Neuron (in vitro differentiated cells): ENCODE measurements at regions not wholly inside any gene's neighbourhood (a gene's known extent, or its start where the extent isn't known, plus 50 kb on each side); places are given as distances from the start of the nearest gene placed in this dataset.
"Not testable (repeated sequence)": the region's sequence is repeated elsewhere in the genome, so short reads cannot be mapped to it uniquely, and the experiment has no call there.

Experiments
- H2AFZ ChIP-seq: one replicate; pipeline ENCODE4 v1.6.1; 2013; ENCODE audit warnings: low read depth, mild to moderate bottlenecking, inconsistent platforms, low read length, moderate library complexity
- H3K27me3 ChIP-seq: one replicate; pipeline ENCODE4 v1.6.1; 2013; ENCODE audit warnings: low read length; ENCODE audit not compliant: insufficient read depth
- H3K36me3 ChIP-seq: one replicate; pipeline ENCODE4 v1.6.1; 2013; ENCODE audit warnings: low read length; ENCODE audit not compliant: insufficient read depth
- H3K4me1 ChIP-seq: one replicate; pipeline ENCODE4 v1.6.1; 2013; ENCODE audit warnings: low read length; ENCODE audit not compliant: insufficient read depth
- H3K4me3 ChIP-seq: 2 replicates; pipeline ENCODE4 v1.5.1; 2013; ENCODE audit warnings: mild to moderate bottlenecking, low read length, moderate library complexity
- H3K9me3 ChIP-seq: one replicate; pipeline ENCODE4 v1.6.1; 2013; ENCODE audit warnings: low read length

GRCh38 chr2:59249441-59250306 is 1008.5 kb upstream of the FANCL start:
- Histone ChIP-seq H3K27me3 (no peaks in the 10 kb centered on the region), H3K36me3 (no peaks in the 10 kb centered on the region), H3K4me3 (peak overlapping the region; percentile 5), H3K4me1 (peaks cover 16% of the 10 kb centered on the region), H2AFZ (peak overlapping the region; percentile 43), H3K9me3 (no peaks in the 10 kb centered on the region)

- Histone ChIP-seq H3K27me3 (no peaks in the 10 kb centered on the region), H3K4me1 (peaks cover 6% of the 10 kb centered on the region), H2AFZ (no peak overlapping the region), H3K9me3 (no peaks in the 10 kb centered on the region), H3K36me3 (no peaks in the 10 kb centered on the region), H3K4me3 (no peak overlapping the region)
These were observed 998.0 kb upstream of the FANCL start for GRCh38 chr2:59239146-59239545.

GRCh38 chr2:59237311-59237710 is 996.2 kb upstream of the FANCL start:
- Histone ChIP-seq H3K4me1 (peaks cover 6% of the 10 kb centered on the region), H3K4me3 (no peak overlapping the region), H3K9me3 (no peaks in the 10 kb centered on the region), H3K36me3 (no peaks in the 10 kb centered on the region), H3K27me3 (no peaks in the 10 kb centered on the region), H2AFZ (no peak overlapping the region)

GRCh38 chr2:59236723-59237122 is 995.6 kb upstream of the FANCL start:
- H3K9me3 ChIP-seq = no peaks in the 10 kb centered on the region
- no peak overlapping the region for H3K4me3 ChIP-seq
- no peak overlapping the region for H2AFZ ChIP-seq
- H3K4me1 ChIP-seq = peaks cover 6% of the 10 kb centered on the region
- no peaks in the 10 kb centered on the region for H3K27me3 ChIP-seq
- H3K36me3 ChIP-seq = no peaks in the 10 kb centered on the region

GRCh38 chr2:59233920-59234319 is 992.8 kb upstream of the FANCL start:
- Histone ChIP-seq H3K4me3 (no peak overlapping the region), H3K4me1 (peaks cover 6% of the 10 kb centered on the region), H3K9me3 (no peaks in the 10 kb centered on the region), H3K27me3 (no peaks in the 10 kb centered on the region), H2AFZ (no peak overlapping the region), H3K36me3 (no peaks in the 10 kb centered on the region)

- Histone ChIP-seq H3K9me3 (no peaks in the 10 kb centered on the region), H3K36me3 (no peaks in the 10 kb centered on the region), H3K4me1 (peaks cover 4% of the 10 kb centered on the region), H3K27me3 (no peaks in the 10 kb centered on the region), H3K4me3 (no peak overlapping the region), H2AFZ (no peak overlapping the region)
These were observed 992.3 kb upstream of the FANCL start for GRCh38 chr2:59233448-59233847.

GRCh38 chr2:59232394-59233165 is 991.5 kb upstream of the FANCL start:
- Histone ChIP-seq H2AFZ (no peak overlapping the region), H3K27me3 (no peaks in the 10 kb centered on the region), H3K36me3 (no peaks in the 10 kb centered on the region), H3K9me3 (no peaks in the 10 kb centered on the region), H3K4me1 (no peaks in the 10 kb centered on the region), H3K4me3 (no peak overlapping the region)

- H3K36me3 ChIP-seq, H3K4me3 ChIP-seq, H3K9me3 ChIP-seq, H2AFZ ChIP-seq, H3K4me1 ChIP-seq, H3K27me3 ChIP-seq: not testable (repeated sequence)
These were observed 985.2 kb upstream of the FANCL start for GRCh38 chr2:59226362-59226761.

- H2AFZ ChIP-seq = no peak overlapping the region
- H3K4me1 ChIP-seq = no peaks in the 10 kb centered on the region
- H3K4me3 ChIP-seq = no peak overlapping the region
- H3K9me3 ChIP-seq = no peaks in the 10 kb centered on the region
- no peaks in the 10 kb centered on the region for H3K27me3 ChIP-seq
- no peaks in the 10 kb centered on the region for H3K36me3 ChIP-seq
These were observed 982.6 kb upstream of the FANCL start for GRCh38 chr2:59223742-59224141.

GRCh38 chr2:59217360-59217759 is 976.2 kb upstream of the FANCL start:
- Histone ChIP-seq H3K4me3 (no peak overlapping the region), H3K4me1 (no peaks in the 10 kb centered on the region), H2AFZ (no peak overlapping the region), H3K36me3 (no peaks in the 10 kb centered on the region), H3K27me3 (no peaks in the 10 kb centered on the region), H3K9me3 (no peaks in the 10 kb centered on the region)

GRCh38 chr2:59206361-59206760 is 965.2 kb upstream of the FANCL start:
- Histone ChIP-seq H3K36me3 (no peaks in the 10 kb centered on the region), H3K9me3 (no peaks in the 10 kb centered on the region), H3K27me3 (no peaks in the 10 kb centered on the region), H3K4me1 (no peaks in the 10 kb centered on the region), H3K4me3 (no peak overlapping the region), H2AFZ (no peak overlapping the region)

GRCh38 chr2:59204040-59204439 is 962.9 kb upstream of the FANCL start:
- Histone ChIP-seq H3K36me3 (no peaks in the 10 kb centered on the region), H3K9me3 (no peaks in the 10 kb centered on the region), H3K4me3 (no peak overlapping the region), H2AFZ (no peak overlapping the region), H3K4me1 (no peaks in the 10 kb centered on the region), H3K27me3 (no peaks in the 10 kb centered on the region)

- Histone ChIP-seq H3K36me3 (no peaks in the 10 kb centered on the region), H3K9me3 (no peaks in the 10 kb centered on the region), H3K4me3 (no peak overlapping the region), H3K27me3 (no peaks in the 10 kb centered on the region), H2AFZ (no peak overlapping the region), H3K4me1 (no peaks in the 10 kb centered on the region)
These were observed 955.4 kb upstream of the FANCL start for GRCh38 chr2:59196491-59196890.
